H1 (cell line): ENCODE measurements at regions not wholly inside any gene's neighbourhood (a gene's known extent, or its start where the extent isn't known, plus 50 kb on each side); places are given as distances from the start of the nearest gene placed in this dataset.

Experiments
- CTCF ChIA-PET: fragments of 300-600 bp; sonication (Branson Sonifier 250); formaldehyde crosslinking; loops from one replicate; lab custom pipeline; 2021; ENCODE audit not compliant: partially characterized antibody; lab: Charles Lee
- POLR2A ChIA-PET: fragments of 300-600 bp; sonication (Branson Sonifier 250); formaldehyde crosslinking; loops from one replicate; lab custom pipeline; 2021; ENCODE audit warnings: inconsistent platforms; ENCODE audit not compliant: partially characterized antibody; lab: Charles Lee
- DNase-seq, 2 experiments: peaks; one replicate each; pipeline versions ENCODE4 v3.0.0 to v3.0.0-alpha.2; 2010 to 2022; ENCODE audit warnings: low spot score in 2 of 2, low read depth in 1 of 2, mixed read lengths in 1 of 2
- FAIRE-seq: peaks from 2 replicates; lab custom pipeline; 2011; peaks lifted over from hg19 to GRCh38; lab: Jason Lieb, UNC
- H2AFZ ChIP-seq: 2 replicates; pipeline ENCODE4 v1.8.1; 2012; ENCODE audit warnings: low read length, inconsistent platforms
- H2AK5ac ChIP-seq: 2 replicates; pipeline ENCODE4 v1.6.1; 2013; ENCODE audit warnings: low read depth, low read length
- H2BK120ac ChIP-seq: replicated peaks from 2 replicates; pipeline ENCODE3; 2013; ENCODE audit warnings: low read depth, low read length, inconsistent platforms
- H2BK12ac ChIP-seq: 2 replicates; pipeline ENCODE4 v1.6.1; 2013; ENCODE audit warnings: low read depth, low read length
- H2BK15ac ChIP-seq: 2 replicates; pipeline ENCODE4 v1.6.1; 2013; ENCODE audit warnings: low read length
- H2BK20ac ChIP-seq: 2 replicates; pipeline ENCODE4 v1.6.1; 2013; ENCODE audit warnings: low read length
- H2BK5ac ChIP-seq: 2 replicates; pipeline ENCODE4 v1.6.1; 2013; ENCODE audit warnings: low read depth, low read length
- H3K14ac ChIP-seq: 2 replicates; pipeline ENCODE4 v1.6.1; 2013; ENCODE audit warnings: inconsistent platforms; ENCODE audit not compliant: insufficient read length
- H3K18ac ChIP-seq: 2 replicates; pipeline ENCODE4 v1.6.1; 2013; ENCODE audit warnings: low read length; ENCODE audit errors: extremely low read depth
- H3K23ac ChIP-seq: 2 replicates; pipeline ENCODE4 v1.6.1; 2013; ENCODE audit warnings: inconsistent platforms; ENCODE audit not compliant: insufficient read length
- H3K23me2 ChIP-seq: 2 replicates; pipeline ENCODE4 v1.6.1; 2013; ENCODE audit warnings: low read depth, low read length
- H3K27ac ChIP-seq: 2 replicates; pipeline ENCODE4 v1.6.1; 2011; ENCODE audit warnings: low read depth, low read length, inconsistent platforms
- H3K27me3 ChIP-seq, 4 experiments: replicated peaks in 1 of 4; 1 replicate in 1 of 4; 2 replicates in 3 of 4; pipeline versions ENCODE4 v1.6.1 to v1.8.1; 2011 to 2013; ENCODE audit warnings: low read length in 3 of 4, mild to moderate bottlenecking in 3 of 4, inconsistent platforms in 2 of 4, mixed read lengths in 2 of 4, moderate library complexity in 1 of 4; ENCODE audit not compliant: control insufficient read depth in 3 of 4, insufficient read depth in 3 of 4; ENCODE audit errors: extremely low read depth in 1 of 4
- H3K36me3 ChIP-seq, 4 experiments: 2 replicates each; pipeline versions ENCODE4 v1.6.1 to v1.8.1; 2011 to 2013; ENCODE audit warnings: mild to moderate bottlenecking in 4 of 4, low read length in 3 of 4, moderate library complexity in 2 of 4, control low read depth in 1 of 4, inconsistent platforms in 1 of 4; ENCODE audit not compliant: insufficient read depth in 4 of 4, control insufficient read depth in 2 of 4
- H3K4ac ChIP-seq: replicated peaks from 2 replicates; pipeline ENCODE3; 2013; ENCODE audit warnings: low read length, low read depth, mixed read lengths, inconsistent platforms; ENCODE audit not compliant: insufficient read length
- H3K4me1 ChIP-seq, 4 experiments: replicated peaks in 1 of 4; 1 replicate in 1 of 4; 2 replicates in 3 of 4; pipeline versions ENCODE4 v1.6.1 to v1.8.1; 2011 to 2013; ENCODE audit warnings: low read length in 3 of 4, inconsistent platforms in 2 of 4, mixed read lengths in 1 of 4; ENCODE audit not compliant: insufficient read depth in 4 of 4, control insufficient read depth in 3 of 4
- H3K4me2 ChIP-seq, 2 experiments: 2 replicates each; pipeline versions ENCODE4 v1.6.1 to v1.8.1; 2011 to 2013; ENCODE audit warnings: low read depth in 2 of 2, low read length in 2 of 2, control low read depth in 1 of 2, inconsistent platforms in 1 of 2, mild to moderate bottlenecking in 1 of 2; ENCODE audit not compliant: insufficient read depth in 1 of 2
- H3K4me3 ChIP-seq, 4 experiments: fragments of 200-600, 300-600 bp in 1 of 4; sonication (generic), shearing (Covaris generic), sonication (Bioruptor Twin) in 1 of 4; 2 replicates each; pipeline versions ENCODE4 v1.5.1 to v1.8.1; 2011 to 2016; ENCODE audit warnings: low read length in 4 of 4, low read depth in 3 of 4, control low read depth in 2 of 4, inconsistent platforms in 2 of 4, mild to moderate bottlenecking in 2 of 4, mixed read lengths in 1 of 4, moderate library complexity in 1 of 4; ENCODE audit not compliant: insufficient read depth in 2 of 4; ENCODE audit errors: extremely low read depth in 1 of 4
- H3K56ac ChIP-seq: replicated peaks from 2 replicates; pipeline ENCODE3; 2013; ENCODE audit warnings: low read depth, mild to moderate bottlenecking, mixed read lengths, low read length, inconsistent platforms; ENCODE audit not compliant: insufficient read length
- H3K79me1 ChIP-seq: 2 replicates; pipeline ENCODE4 v1.6.1; 2013; ENCODE audit warnings: low read depth, low read length, control low read depth
- H3K79me2 ChIP-seq, 2 experiments: 2 replicates each; pipeline versions ENCODE4 v1.6.1 to v1.8.1; 2012 to 2013; ENCODE audit warnings: low read length in 2 of 2, mild to moderate bottlenecking in 2 of 2, inconsistent platforms in 1 of 2; ENCODE audit not compliant: insufficient read depth in 2 of 2, control insufficient read depth in 1 of 2
- H3K9ac ChIP-seq, 4 experiments: replicated peaks in 1 of 4; 1 replicate in 1 of 4; 2 replicates in 3 of 4; pipeline versions ENCODE4 v1.6.1 to v1.8.1; 2011 to 2013; ENCODE audit warnings: low read depth in 3 of 4, low read length in 3 of 4, control low read depth in 2 of 4, mild to moderate bottlenecking in 2 of 4, moderate library complexity in 2 of 4, inconsistent platforms in 1 of 4; ENCODE audit errors: extremely low read depth in 1 of 4
- H3K9me3 ChIP-seq, 2 experiments: 2 replicates each; pipeline versions ENCODE4 v1.6.1 to v1.8.1; 2012 to 2013; ENCODE audit warnings: mild to moderate bottlenecking in 2 of 2, moderate library complexity in 2 of 2, control low read depth in 1 of 2, inconsistent platforms in 1 of 2, low read depth in 1 of 2, low read length in 1 of 2, mixed read lengths in 1 of 2; ENCODE audit not compliant: insufficient read depth in 2 of 2
- H4K20me1 ChIP-seq, 2 experiments: replicated peaks in 1 of 2; 2 replicates each; pipeline versions ENCODE3 to v1.8.1; 2011 to 2013; ENCODE audit warnings: inconsistent platforms in 2 of 2, low read length in 2 of 2, mild to moderate bottlenecking in 1 of 2; ENCODE audit not compliant: insufficient read depth in 2 of 2, control insufficient read depth in 1 of 2
- H4K5ac ChIP-seq: 2 replicates; pipeline ENCODE4 v1.6.1; 2013; ENCODE audit warnings: low read length, low read depth, mixed read lengths, inconsistent platforms; ENCODE audit not compliant: insufficient read length
- H4K8ac ChIP-seq: 2 replicates; pipeline ENCODE4 v1.8.0; 2013; ENCODE audit warnings: mild to moderate bottlenecking, moderate library complexity, low read length, inconsistent platforms; ENCODE audit not compliant: insufficient read depth; ENCODE audit errors: extremely low read depth
- H4K91ac ChIP-seq: replicated peaks from 2 replicates; pipeline ENCODE3; 2013; ENCODE audit warnings: low read length, mixed read lengths, inconsistent platforms; ENCODE audit not compliant: insufficient read length
- BRCA1 ChIP-seq: IDR thresholded peaks from 2 replicates; pipeline ENCODE4 v1.6.1; 2012; ENCODE audit warnings: low read depth, low read length, improper control_type of control experiment
- CBX8 ChIP-seq: fragments of 300-800, 300-1000 bp; sonication (generic); IDR thresholded peaks from 2 replicates; pipeline ENCODE4 v1.7.1; 2016; ENCODE audit warnings: low read depth, low read length, borderline replicate concordance
- CEBPB ChIP-seq: IDR thresholded peaks from 2 replicates; pipeline ENCODE4 v1.6.1; 2012; ENCODE audit warnings: low read depth, low read length
- CREB1 ChIP-seq: IDR thresholded peaks from 2 replicates; pipeline ENCODE4 v1.6.1; 2012; ENCODE audit warnings: inconsistent platforms
- CTBP2 ChIP-seq: IDR thresholded peaks from 2 replicates; pipeline ENCODE4 v1.7.0; 2011; ENCODE audit warnings: borderline replicate concordance, mild to moderate bottlenecking, moderate library complexity, mixed read lengths, low read length; ENCODE audit not compliant: insufficient read depth, insufficient read length
- CTCF ChIP-seq, 3 experiments: IDR thresholded peaks; 1 replicate in 2 of 3; 2 replicates in 1 of 3; pipeline versions ENCODE4 v1.5.1 to v1.6.1; 2011; ENCODE audit warnings: low read length in 3 of 3, mild to moderate bottlenecking in 3 of 3, inconsistent platforms in 2 of 3, low read depth in 1 of 3, moderate library complexity in 1 of 3; ENCODE audit not compliant: insufficient read depth in 1 of 3; ENCODE audit errors: control extremely low read depth in 1 of 3
- HDAC6 ChIP-seq: IDR thresholded peaks from one replicate; pipeline ENCODE4 v1.7.1; 2012; ENCODE audit warnings: low read depth, mild to moderate bottlenecking, inconsistent platforms, low read length, moderate library complexity
- KDM1A ChIP-seq: fragments of 200-600, 300-600 bp; sonication (generic); IDR thresholded peaks from 2 replicates; pipeline ENCODE4 v1.7.1; 2016; ENCODE audit warnings: mild to moderate bottlenecking, low read length, borderline replicate concordance
- MAX ChIP-seq: IDR thresholded peaks from 2 replicates; pipeline ENCODE4 v1.6.1; 2012; ENCODE audit warnings: inconsistent platforms
- NANOG ChIP-seq: IDR thresholded peaks from 2 replicates; pipeline ENCODE4 v1.6.1; 2011; ENCODE audit warnings: low read length, low read depth, mild to moderate bottlenecking, inconsistent platforms; ENCODE audit not compliant: insufficient read depth, poor library complexity, severe bottlenecking
- POU5F1 ChIP-seq: IDR thresholded peaks from 2 replicates; pipeline ENCODE4 v1.6.1; 2011; ENCODE audit warnings: low read depth, mild to moderate bottlenecking, low read length, moderate library complexity
- RAD21 ChIP-seq, 2 experiments: IDR thresholded peaks in 1 of 2; conservative IDR thresholded peaks in 1 of 2; 2 replicates each; pipeline ENCODE4 v1.6.1; 2011; ENCODE audit warnings: low read depth in 2 of 2, low read length in 2 of 2, improper control_type of control experiment in 1 of 2, inconsistent platforms in 1 of 2, mild to moderate bottlenecking in 1 of 2, moderate library complexity in 1 of 2
- WGBS, 2 experiments: shearing (Covaris generic) in 1 of 2; methylation state at CpG; one replicate each; pipeline versions ENCODE4 v1.1.6 to v1.1.7; 2013 to 2015; ENCODE audit warnings: low lambda C conversion rate in 2 of 2, mixed read lengths in 2 of 2, inconsistent platforms in 1 of 2, low coverage in 1 of 2, missing lambda C conversion rate in 1 of 2; ENCODE audit not compliant: insufficient replicate concordance in 2 of 2, insufficient coverage in 1 of 2, insufficient read length in 1 of 2; ENCODE audit errors: extremely low coverage in 1 of 2, missing lambda C conversion rate in 1 of 2; 5-methylcytosine and 5-hydroxymethylcytosine counted together

- no peak overlapping the region for H3K18ac ChIP-seq
- no peak overlapping the region for H2BK20ac ChIP-seq
- no peak overlapping the region for H2AFZ ChIP-seq
- no peaks in the 10 kb centered on the region for H3K27me3 ChIP-seq
- H2BK120ac ChIP-seq: no peak overlapping the region
- no peak overlapping the region for H3K27ac ChIP-seq
- H4K20me1 ChIP-seq: no peaks in the 10 kb centered on the region
- no peaks in the 10 kb centered on the region for H3K4me1 ChIP-seq
- DNase-seq: no peak
- no peaks in the 10 kb centered on the region for H3K36me3 ChIP-seq
- H2AK5ac ChIP-seq: no peak overlapping the region
- no peak overlapping the region for H2BK12ac ChIP-seq
- no peak overlapping the region for H3K4me3 ChIP-seq
- no peak overlapping the region for H2BK15ac ChIP-seq
- FAIRE-seq: no peak
- H3K23ac ChIP-seq: no peak overlapping the region
- no peak overlapping the region for H3K56ac ChIP-seq
- H3K4me2 ChIP-seq: no peak overlapping the region
- no peak overlapping the region for H3K9ac ChIP-seq
- no peaks in the 10 kb centered on the region for H3K23me2 ChIP-seq
- H3K9me3 ChIP-seq: no peaks in the 10 kb centered on the region
- no peak overlapping the region for H2BK5ac ChIP-seq
- no peak overlapping the region for H3K4ac ChIP-seq
- no peaks in the 10 kb centered on the region for H3K79me2 ChIP-seq
- H4K5ac ChIP-seq: no peak overlapping the region
- ChIA-PET CTCF (no interaction called here), POLR2A (no interaction called here)
- H3K79me1 ChIP-seq: no peaks in the 10 kb centered on the region
- 92% methylated on average over 1 of the region's 1 CpG; no CpG with 5 or more reads in 1 of the 2 experiments for WGBS, 2 experiments
- no peak for TF ChIP-seq CREB1
- no peak for TF ChIP-seq KDM1A
- no peak for TF ChIP-seq RAD21 (IDR thresholded peaks at IDR 0.05 in 1 of 2, conservative IDR thresholded peaks at IDR 0.05 in 1 of 2; ENCODE audit: low read depth in 2 of 2, low read length in 2 of 2)
- TF ChIP-seq NANOG: no peak
- no peak for TF ChIP-seq CBX8
- no peak for TF ChIP-seq BRCA1
- TF ChIP-seq HDAC6: no peak
- TF ChIP-seq MAX: no peak
- no peak for TF ChIP-seq CTBP2
- TF ChIP-seq CEBPB: no peak
- no peak for TF ChIP-seq CTCF (IDR thresholded peaks at IDR 0.05; ENCODE audit: control extremely low read depth in 1 of 3, insufficient read depth in 1 of 3, low read depth in 1 of 3, low read length in 3 of 3)
- TF ChIP-seq POU5F1: no peak
- no peak overlapping the region for H4K91ac ChIP-seq
- no peak overlapping the region for H3K14ac ChIP-seq
- H4K8ac ChIP-seq: no peak overlapping the region
These were observed 469.8 kb upstream of the SEL1L start for GRCh38 chr14:82003426-82003825.
